ENCODE measurements at regions not wholly inside any gene's neighbourhood (a gene's known extent, or its start where the extent isn't known, plus 50 kb on each side); places are given as distances from the start of the nearest gene placed in this dataset.

- H3K27ac ChIP-seq (ENCODE audit: low read depth, low read length, poor library complexity, severe bottlenecking) = no peak overlapping the region
- ChIA-PET POLR2A (no interaction called here), CTCF (ENCODE audit: unreplicated experiment) (no interaction called here)
- no peaks in the 10 kb centered on the region for H4K20me1 ChIP-seq (ENCODE audit: insufficient read depth, low read length)
- TF ChIP-seq CTCF (conservative IDR thresholded peaks at IDR 0.05; ENCODE audit: low read length) = no peak
- no peak for TF ChIP-seq EZH2phosphoT487 (IDR thresholded peaks at IDR 0.05; ENCODE audit: borderline replicate concordance, low read depth, low read length)
- H2AFZ ChIP-seq (ENCODE audit: low read length) = no peak overlapping the region
- no peaks in the 10 kb centered on the region for H3K4me1 ChIP-seq (ENCODE audit: insufficient read depth, low read length, poor library complexity, severe bottlenecking)
- DNase-seq (ENCODE audit: low spot score) = no peak
- intact Hi-C loops (cut with micrococcal nuclease; ENCODE audit: unreplicated experiment) = no loop called here
- no peak overlapping the region for H3K4me2 ChIP-seq (ENCODE audit: low read length)
- BruUV-seq (replicated peaks) = no TSS peak
- no peaks in the 10 kb centered on the region for H3K36me3 ChIP-seq (ENCODE audit: insufficient read depth, low read length)
- no peaks in the 10 kb centered on the region for H3K9me2 ChIP-seq (ENCODE audit: insufficient read depth, low read length)
- no peaks in the 10 kb centered on the region for H3K9me3 ChIP-seq (ENCODE audit: low read length)
- no peak overlapping the region for H3K4me3 ChIP-seq (ENCODE audit: low read depth, low read length, poor library complexity, severe bottlenecking)
- no peaks in the 10 kb centered on the region for H3K79me2 ChIP-seq (ENCODE audit: insufficient read depth, low read depth, low read length)
Observed at GRCh38 chr4:1562371-1562770, 121.7 kb downstream of the FAM53A start.

GRCh38 chr4:1561286-1561990, 122.7 kb downstream of the FAM53A start:
- BruUV-seq (replicated peaks) = no TSS peak
- Histone ChIP-seq H3K9me2 (ENCODE audit: insufficient read depth, low read length) (no peaks in the 10 kb centered on the region), H4K20me1 (ENCODE audit: insufficient read depth, low read length) (no peaks in the 10 kb centered on the region), H3K79me2 (ENCODE audit: insufficient read depth, low read depth, low read length) (no peaks in the 10 kb centered on the region), H3K36me3 (ENCODE audit: insufficient read depth, low read length) (no peaks in the 10 kb centered on the region), H2AFZ (ENCODE audit: low read length) (no peak overlapping the region), H3K27ac (ENCODE audit: low read depth, low read length, poor library complexity, severe bottlenecking) (no peak overlapping the region), H3K4me1 (ENCODE audit: insufficient read depth, low read length, poor library complexity, severe bottlenecking) (no peaks in the 10 kb centered on the region), H3K4me2 (ENCODE audit: low read length) (no peak overlapping the region), H3K4me3 (ENCODE audit: low read depth, low read length, poor library complexity, severe bottlenecking) (no peak overlapping the region), H3K9me3 (ENCODE audit: low read length) (no peaks in the 10 kb centered on the region)
- DNase-seq (ENCODE audit: low spot score) = no peak
- CTCF ChIA-PET (ENCODE audit: unreplicated experiment) = no interaction called here
- TF ChIP-seq CTCF (conservative IDR thresholded peaks at IDR 0.05; ENCODE audit: low read length) (no peak), EZH2phosphoT487 (IDR thresholded peaks at IDR 0.05; ENCODE audit: borderline replicate concordance, low read depth, low read length) (no peak)
- intact Hi-C loops (cut with micrococcal nuclease; ENCODE audit: unreplicated experiment) = no loop called here
- POLR2A ChIA-PET = no interaction called here

GRCh38 chr4:1559896-1560650, 124.0 kb downstream of the FAM53A start:
- no peaks in the 10 kb centered on the region for H3K36me3 ChIP-seq (ENCODE audit: insufficient read depth, low read length)
- no peak for DNase-seq (ENCODE audit: low spot score)
- no peak overlapping the region for H3K27ac ChIP-seq (ENCODE audit: low read depth, low read length, poor library complexity, severe bottlenecking)
- CTCF ChIA-PET (ENCODE audit: unreplicated experiment) = no interaction called here
- no peak for TF ChIP-seq EZH2phosphoT487 (IDR thresholded peaks at IDR 0.05; ENCODE audit: borderline replicate concordance, low read depth, low read length)
- TF ChIP-seq CTCF (conservative IDR thresholded peaks at IDR 0.05; ENCODE audit: low read length) = no peak
- POLR2A ChIA-PET = no interaction called here
- no peaks in the 10 kb centered on the region for H3K9me2 ChIP-seq (ENCODE audit: insufficient read depth, low read length)
- H2AFZ ChIP-seq (ENCODE audit: low read length) = no peak overlapping the region
- intact Hi-C loops (cut with micrococcal nuclease; ENCODE audit: unreplicated experiment) = no loop called here
- no TSS peak for BruUV-seq (replicated peaks)
- no peaks in the 10 kb centered on the region for H4K20me1 ChIP-seq (ENCODE audit: insufficient read depth, low read length)
- no peaks in the 10 kb centered on the region for H3K4me1 ChIP-seq (ENCODE audit: insufficient read depth, low read length, poor library complexity, severe bottlenecking)
- no peak overlapping the region for H3K4me2 ChIP-seq (ENCODE audit: low read length)
- no peak overlapping the region for H3K4me3 ChIP-seq (ENCODE audit: low read depth, low read length, poor library complexity, severe bottlenecking)
- H3K79me2 ChIP-seq (ENCODE audit: insufficient read depth, low read depth, low read length) = no peaks in the 10 kb centered on the region
- no peaks in the 10 kb centered on the region for H3K9me3 ChIP-seq (ENCODE audit: low read length)

Data from OCI-LY7 (cell line).